IMR-90 (cell line): ENCODE measurements at regions not wholly inside any gene's neighbourhood (a gene's known extent, or its start where the extent isn't known, plus 50 kb on each side); places are given as distances from the start of the nearest gene placed in this dataset.

Experiments used
- ATAC-seq: fragments of 200-7000 bp; cut with Tn5 transposase; 2 replicates; pipeline ENCODE4 v1.9.1; 2020; ENCODE audit warnings: low read depth, mild to moderate bottlenecking, moderate library complexity
- BruUV-seq: library from RNA; stranded (reverse); fragments of 400-500 nt; replicated peaks from 2 replicates; lab custom pipeline; 2021; lab: Mats Ljungman, UMichigan
- CTCF ChIA-PET: fragments of 300-600 bp; formaldehyde crosslinking; extraction: SDS; loops from one replicate; lab custom pipeline; 2021; ENCODE audit warnings: antibody characterized with exemption; lab: Yijun Ruan, JAX
- POLR2A ChIA-PET: fragments of 300-600 bp; sonication (Branson Sonifier 250); formaldehyde crosslinking; loops from one replicate; lab custom pipeline; 2022; ENCODE audit warnings: antibody characterized with exemption; ENCODE audit not compliant: unreplicated experiment; lab: Charles Lee
- DNase-seq: peaks from one replicate; pipeline ENCODE4 v3.0.0; 2013
- H2AFZ ChIP-seq: replicated peaks from 2 replicates; pipeline ENCODE3; 2013; ENCODE audit warnings: low read length, mild to moderate bottlenecking; ENCODE audit not compliant: poor library complexity
- H2AK5ac ChIP-seq: 2 replicates; pipeline ENCODE4 v1.6.1; 2013; ENCODE audit warnings: low read depth, low read length, inconsistent platforms
- H2AK9ac ChIP-seq: replicated peaks from 2 replicates; pipeline ENCODE3; 2013; ENCODE audit warnings: mild to moderate bottlenecking, low read depth, low read length, moderate library complexity; ENCODE audit not compliant: poor library complexity
- H2BK120ac ChIP-seq: 2 replicates; pipeline ENCODE4 v1.6.1; 2013; ENCODE audit warnings: low read depth, low read length, inconsistent platforms
- H2BK15ac ChIP-seq: 3 replicates; pipeline ENCODE4 v1.6.1; 2013; ENCODE audit warnings: low read depth, low read length, inconsistent platforms
- H2BK20ac ChIP-seq: 2 replicates; pipeline ENCODE4 v1.6.1; 2013; ENCODE audit warnings: low read depth, mild to moderate bottlenecking, inconsistent platforms, low read length, moderate library complexity
- H2BK5ac ChIP-seq: 2 replicates; pipeline ENCODE4 v1.6.1; 2013; ENCODE audit warnings: mild to moderate bottlenecking, low read depth, low read length, inconsistent platforms; ENCODE audit not compliant: poor library complexity, severe bottlenecking
- H3K14ac ChIP-seq: replicated peaks from 2 replicates; pipeline ENCODE4 v1.6.1; 2013; ENCODE audit warnings: low read depth, low read length, inconsistent platforms
- H3K18ac ChIP-seq: 2 replicates; pipeline ENCODE4 v1.6.1; 2013; ENCODE audit warnings: low read depth, low read length, control low read depth
- H3K23ac ChIP-seq: 2 replicates; pipeline ENCODE4 v1.6.1; 2013; ENCODE audit warnings: low read depth, low read length, inconsistent platforms
- H3K27ac ChIP-seq: 2 replicates; pipeline ENCODE4 v1.5.1; 2013; ENCODE audit warnings: mild to moderate bottlenecking, control low read depth, low read length; ENCODE audit not compliant: insufficient read depth
- H3K27me3 ChIP-seq: 2 replicates; pipeline ENCODE4 v1.6.1; 2013; ENCODE audit warnings: low read length; ENCODE audit not compliant: control insufficient read depth, insufficient read depth
- H3K36me3 ChIP-seq: 2 replicates; pipeline ENCODE4 v1.6.1; 2013; ENCODE audit warnings: low read length, mixed read lengths; ENCODE audit not compliant: control insufficient read depth, insufficient read depth
- H3K4ac ChIP-seq: 2 replicates; pipeline ENCODE4 v1.6.1; 2013; ENCODE audit warnings: low read depth, low read length, inconsistent platforms
- H3K4me1 ChIP-seq: 2 replicates; pipeline ENCODE4 v1.6.1; 2013; ENCODE audit warnings: low read length, mixed read lengths; ENCODE audit not compliant: control insufficient read depth, insufficient read depth
- H3K4me2 ChIP-seq: 2 replicates; pipeline ENCODE4 v1.6.1; 2013; ENCODE audit warnings: low read depth, mild to moderate bottlenecking, control low read depth, low read length, moderate library complexity
- H3K4me3 ChIP-seq: 2 replicates; pipeline ENCODE4 v1.5.1; 2013; ENCODE audit warnings: low read depth, mild to moderate bottlenecking, control low read depth, low read length, moderate library complexity; ENCODE audit not compliant: insufficient read depth
- H3K56ac ChIP-seq: 2 replicates; pipeline ENCODE4 v1.6.1; 2013; ENCODE audit warnings: low read length, inconsistent platforms; ENCODE audit not compliant: insufficient read depth; ENCODE audit errors: extremely low read depth
- H3K79me1 ChIP-seq, 2 experiments: 2 replicates each; pipeline ENCODE4 v1.6.1; 2013; ENCODE audit warnings: low read length in 2 of 2, inconsistent platforms in 1 of 2, low read depth in 1 of 2
- H3K9ac ChIP-seq: 2 replicates; pipeline ENCODE4 v1.6.1; 2013; ENCODE audit warnings: low read depth, low read length, control low read depth
- H3K9me1 ChIP-seq: 2 replicates; pipeline ENCODE4 v1.6.1; 2013; ENCODE audit warnings: low read length, inconsistent platforms; ENCODE audit not compliant: insufficient read depth
- H3K9me3 ChIP-seq: 2 replicates; pipeline ENCODE4 v1.6.1; 2013; ENCODE audit warnings: low read length; ENCODE audit not compliant: control insufficient read depth, insufficient read depth
- H4K20me1 ChIP-seq: 2 replicates; pipeline ENCODE4 v1.6.1; 2013; ENCODE audit warnings: low read length, inconsistent platforms; ENCODE audit not compliant: insufficient read depth
- H4K5ac ChIP-seq: 2 replicates; pipeline ENCODE4 v1.6.1; 2013; ENCODE audit warnings: mild to moderate bottlenecking, low read depth, low read length, control low read depth
- H4K8ac ChIP-seq, 2 experiments: 2 replicates each; pipeline ENCODE4 v1.6.1; 2013; ENCODE audit warnings: low read depth in 2 of 2, low read length in 2 of 2, control low read depth in 1 of 2, inconsistent platforms in 1 of 2
- H4K91ac ChIP-seq: 2 replicates; pipeline ENCODE4 v1.6.1; 2013; ENCODE audit warnings: low read depth, low read length, inconsistent platforms; ENCODE audit not compliant: insufficient read depth
- MXI1 ChIP-seq: IDR thresholded peaks from 2 replicates; pipeline ENCODE4 v1.6.1; 2012; ENCODE audit warnings: low read depth, mild to moderate bottlenecking, low read length, moderate library complexity, borderline replicate concordance
- POLR2A ChIP-seq: IDR thresholded peaks from 2 replicates; pipeline ENCODE4 v1.6.1; 2012; ENCODE audit warnings: mild to moderate bottlenecking, low read depth, low read length
- WGBS, 2 experiments: methylation state at CpG; one replicate each; pipeline versions ENCODE4 v1.1.5 to v1.1.7; 2013; ENCODE audit warnings: missing lambda C conversion rate in 2 of 2; ENCODE audit not compliant: insufficient read length in 1 of 2; ENCODE audit errors: extremely low coverage in 2 of 2; 5-methylcytosine and 5-hydroxymethylcytosine counted together
- dilution Hi-C: fragments of 300-500 bp; cut with HindIII; formaldehyde crosslinking; loops from one replicate; pipeline ENCODE4 v1.14.3; 2018; ENCODE audit warnings: low sequenced_read_pairs; ENCODE audit not compliant: unreplicated experiment
- in situ Hi-C: fragments of 300-500 bp; cut with MboI; formaldehyde crosslinking; loops from 3 replicates; pipeline ENCODE4 v1.14.3; 2019; ENCODE audit warnings: low sequenced_read_pairs, inconsistent platforms, mixed read lengths
- intact Hi-C: fragments of 100-400 bp; cut with micrococcal nuclease; formaldehyde crosslinking; loops from 2 replicates; pipeline ENCODE4 v1.10.0; 2022

DNA sequence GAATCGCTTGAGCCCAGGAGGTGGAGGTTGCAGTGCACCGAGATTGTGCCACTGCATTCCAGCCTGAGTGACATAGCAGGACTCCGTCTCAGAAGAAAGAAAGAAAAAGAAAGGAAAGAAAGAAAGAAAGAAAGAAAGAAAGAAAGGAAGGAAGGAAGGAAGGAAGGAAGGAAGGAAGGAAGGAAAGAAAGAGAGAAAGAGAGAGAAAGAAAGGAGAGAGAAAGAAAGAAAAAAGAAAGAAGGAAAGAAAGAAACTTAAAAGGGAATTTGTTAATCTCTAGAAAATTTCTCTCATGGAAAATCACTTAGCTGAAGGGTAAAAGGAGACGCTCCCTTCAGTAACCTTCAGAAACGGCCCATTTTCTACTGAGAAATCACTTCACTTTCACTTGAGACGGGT lies 279.5 kb upstream of the KLF6 start:
- H2BK20ac ChIP-seq = no peak overlapping the region
- no peak overlapping the region for H4K91ac ChIP-seq
- H4K5ac ChIP-seq = no peak overlapping the region
- H3K4ac ChIP-seq = no peak overlapping the region
- H3K27ac ChIP-seq = no peak overlapping the region
- no peak overlapping the region for H2AFZ ChIP-seq
- H3K4me3 ChIP-seq = no peak overlapping the region
- H3K9ac ChIP-seq = no peak overlapping the region
- no peak overlapping the region for H3K4me2 ChIP-seq
- no peak overlapping the region for H3K56ac ChIP-seq
- 100% methylated on average over 3 of the region's 6 CpGs; no CpG with 5 or more reads in 1 of the 2 experiments for whole genome bisulfite sequencing, 2 experiments
- no peak overlapping the region for H3K23ac ChIP-seq
- H4K8ac ChIP-seq = no peak overlapping the region
- no peaks in the 10 kb centered on the region for H4K20me1 ChIP-seq
- DNase-seq = no peak
- TF ChIP-seq POLR2A (no peak), MXI1 (no peak)
- intact Hi-C loops (no loop called here), in situ Hi-C loops (no loop called here), dilution Hi-C loops (no loop called here)
- no peak overlapping the region for H2BK15ac ChIP-seq
- H3K79me1 ChIP-seq = no peaks in the 10 kb centered on the region
- peaks cover 8% of the 10 kb centered on the region for H3K4me1 ChIP-seq
- H2AK9ac ChIP-seq = no peak overlapping the region
- ChIA-PET CTCF (no interaction called here), POLR2A (no interaction called here)
- no peak overlapping the region for H2BK120ac ChIP-seq
- ATAC-seq = no peak
- no peaks in the 10 kb centered on the region for H3K27me3 ChIP-seq
- no peaks in the 10 kb centered on the region for H3K36me3 ChIP-seq
- H2BK5ac ChIP-seq = no peak overlapping the region
- H3K9me1 ChIP-seq = peaks cover 9% of the 10 kb centered on the region
- no peaks in the 10 kb centered on the region for H3K9me3 ChIP-seq
- no peak overlapping the region for H2AK5ac ChIP-seq
- no peak overlapping the region for H3K18ac ChIP-seq
- no TSS peak for BruUV-seq
- no peak overlapping the region for H3K14ac ChIP-seq
